PFSK-1 (cell line): ENCODE measurements at regions not wholly inside any gene's neighbourhood (a gene's known extent, or its start where the extent isn't known, plus 50 kb on each side); places are given as distances from the start of the nearest gene placed in this dataset.

Source experiments
- FOXP2 ChIP-seq: optimal IDR thresholded peaks from 2 replicates; pipeline ENCODE3; 2011; ENCODE audit warnings: borderline replicate concordance, control low read depth, inconsistent platforms; ENCODE audit not compliant: insufficient read depth; ENCODE audit errors: extremely low read length, extremely low read depth
- POLR2AphosphoS5 ChIP-seq: IDR thresholded peaks from 2 replicates; pipeline ENCODE4 v1.6.1; 2012; ENCODE audit warnings: low read depth, mild to moderate bottlenecking, control low read depth, low read length, moderate library complexity
- REST ChIP-seq, 2 experiments: IDR thresholded peaks; 2 replicates each; pipeline versions ENCODE4 v1.6.1 to v1.8.0; 2011 to 2012; ENCODE audit warnings: low read depth in 2 of 2, low read length in 2 of 2, control low read depth in 1 of 2, inconsistent platforms in 1 of 2, mild to moderate bottlenecking in 1 of 2, moderate library complexity in 1 of 2; ENCODE audit not compliant: insufficient read depth in 1 of 2
- SIN3A ChIP-seq: IDR thresholded peaks from 2 replicates; pipeline ENCODE4 v1.6.1; 2012; ENCODE audit warnings: mild to moderate bottlenecking, low read length, moderate library complexity, borderline replicate concordance; ENCODE audit not compliant: insufficient read depth
- TAF1 ChIP-seq: IDR thresholded peaks from 2 replicates; pipeline ENCODE4 v1.6.1; 2012; ENCODE audit warnings: low read length, control low read depth, borderline replicate concordance; ENCODE audit not compliant: insufficient read depth

- TF ChIP-seq REST (IDR thresholded peaks at IDR 0.05; ENCODE audit: insufficient read depth in 1 of 2, low read depth in 2 of 2, low read length in 2 of 2) (no peak), SIN3A (no peak), TAF1 (no peak)
Measured at GRCh38 chr6:146865756-146866379, 267.1 kb downstream of the ADGB start.

GRCh38 chr6:146866731-146867414 lies 268.1 kb downstream of the ADGB start:
- TF ChIP-seq REST (IDR thresholded peaks at IDR 0.05; ENCODE audit: insufficient read depth in 1 of 2, low read depth in 2 of 2, low read length in 2 of 2) (no peak), FOXP2 (no peak), POLR2AphosphoS5 (no peak), SIN3A (no peak), TAF1 (no peak)

- no peak for TF ChIP-seq SIN3A
- TF ChIP-seq POLR2AphosphoS5, result no peak
- no peak for TF ChIP-seq FOXP2
- no peak for TF ChIP-seq REST (IDR thresholded peaks at IDR 0.05; ENCODE audit: insufficient read depth in 1 of 2, low read depth in 2 of 2, low read length in 2 of 2)
- no peak for TF ChIP-seq TAF1
Measured at GRCh38 chr6:146868671-146869209, 270.0 kb downstream of the ADGB start.

DNA sequence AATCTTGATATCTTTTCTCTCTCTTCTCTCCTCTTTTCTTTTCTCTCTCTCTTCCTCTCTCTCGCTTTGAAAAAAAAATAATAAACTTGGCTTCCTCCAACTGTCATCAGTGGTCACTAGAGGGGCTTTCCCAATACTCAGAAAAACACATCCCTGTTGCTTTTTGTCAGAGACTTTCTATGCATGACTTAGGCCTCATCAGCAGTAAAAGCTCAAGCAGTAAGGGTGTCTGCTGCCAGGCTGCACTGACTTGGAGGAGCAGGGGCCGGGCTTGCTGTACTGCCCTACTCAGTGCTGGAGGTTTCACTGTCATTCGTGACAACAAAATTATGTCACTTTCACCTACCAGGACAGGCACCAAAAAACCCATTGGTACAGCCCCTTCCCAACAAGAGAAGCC lies 272.0 kb downstream of the ADGB start:
- no peak for TF ChIP-seq TAF1
- TF ChIP-seq POLR2AphosphoS5, result no peak
- no peak for TF ChIP-seq FOXP2
- TF ChIP-seq REST (IDR thresholded peaks at IDR 0.05; ENCODE audit: insufficient read depth in 1 of 2, low read depth in 2 of 2, low read length in 2 of 2), result no peak
- no peak for TF ChIP-seq SIN3A
